ENCODE measurements at regions not wholly inside any gene's neighbourhood (a gene's known extent, or its start where the extent isn't known, plus 50 kb on each side); places are given as distances from the start of the nearest gene placed in this dataset.
"Not testable (repeated sequence)": the region's sequence is repeated elsewhere in the genome, so short reads cannot be mapped to it uniquely, and the experiment has no call there.

DNA sequence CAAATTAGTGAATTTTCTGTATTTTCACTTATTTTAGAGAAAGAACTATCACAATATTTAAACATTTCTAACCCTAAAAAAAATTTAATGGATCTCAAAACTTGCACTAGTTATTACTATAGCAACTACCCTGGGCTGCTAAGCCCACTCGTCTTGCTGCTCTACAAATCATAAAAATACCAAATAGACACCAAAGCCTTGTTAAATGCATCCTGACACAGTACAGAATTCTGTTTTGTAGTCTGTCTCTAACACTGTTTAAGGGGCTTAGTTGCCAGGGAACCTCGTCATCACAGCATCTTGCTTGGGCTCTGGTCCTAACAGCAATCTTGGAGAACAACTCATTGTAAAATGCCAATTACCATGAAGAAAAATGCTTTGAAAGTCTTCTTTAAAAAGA is 56.9 kb upstream of the MBOAT1 start:
- ChIA-PET POLR2A (ENCODE audit: unreplicated experiment) (interaction anchor here (0.6 kb wide), 1 partner anchor 56 kb away, joined by 4 read pairs; no protein-coding TSS in a partner anchor), CTCF (no interaction called here)
- no peaks in the 10 kb centered on the region for H3K9me3 ChIP-seq (ENCODE audit: insufficient read depth, low read depth)
- H3K4me1 ChIP-seq (replicated peaks; ENCODE audit: insufficient read depth), result peaks cover 13% of the 10 kb centered on the region
- H4K20me1 ChIP-seq (ENCODE audit: insufficient read depth), result no peaks in the 10 kb centered on the region
- no peak for TF ChIP-seq EZH2 (IDR thresholded peaks at IDR 0.05; ENCODE audit: low read depth)
- TF ChIP-seq, protein P1, sequence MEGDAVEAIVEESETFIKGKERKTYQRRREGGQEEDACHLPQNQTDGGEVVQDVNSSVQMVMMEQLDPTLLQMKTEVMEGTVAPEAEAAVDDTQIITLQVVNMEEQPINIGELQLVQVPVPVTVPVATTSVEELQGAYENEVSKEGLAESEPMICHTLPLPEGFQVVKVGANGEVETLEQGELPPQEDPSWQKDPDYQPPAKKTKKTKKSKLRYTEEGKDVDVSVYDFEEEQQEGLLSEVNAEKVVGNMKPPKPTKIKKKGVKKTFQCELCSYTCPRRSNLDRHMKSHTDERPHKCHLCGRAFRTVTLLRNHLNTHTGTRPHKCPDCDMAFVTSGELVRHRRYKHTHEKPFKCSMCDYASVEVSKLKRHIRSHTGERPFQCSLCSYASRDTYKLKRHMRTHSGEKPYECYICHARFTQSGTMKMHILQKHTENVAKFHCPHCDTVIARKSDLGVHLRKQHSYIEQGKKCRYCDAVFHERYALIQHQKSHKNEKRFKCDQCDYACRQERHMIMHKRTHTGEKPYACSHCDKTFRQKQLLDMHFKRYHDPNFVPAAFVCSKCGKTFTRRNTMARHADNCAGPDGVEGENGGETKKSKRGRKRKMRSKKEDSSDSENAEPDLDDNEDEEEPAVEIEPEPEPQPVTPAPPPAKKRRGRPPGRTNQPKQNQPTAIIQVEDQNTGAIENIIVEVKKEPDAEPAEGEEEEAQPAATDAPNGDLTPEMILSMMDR (conservative IDR thresholded peaks at IDR 0.05), result no peak
- no peak overlapping the region for H2AFZ ChIP-seq
- H3K9me2 ChIP-seq (ENCODE audit: insufficient read depth), result no peaks in the 10 kb centered on the region; the same call in 1 of the 2 replicates
- DNase-seq, result no peak
- no peaks in the 10 kb centered on the region for H3K27me3 ChIP-seq (ENCODE audit: insufficient read depth, low read depth)
- no TSS peak for BruUV-seq (replicated peaks)
- H3K4me3 ChIP-seq, result no peak overlapping the region
- intact Hi-C loops (cut with micrococcal nuclease; ENCODE audit: unreplicated experiment), result loop anchor here (5.0 kb wide), 1 partner anchor 142 kb away; no protein-coding TSS in a partner anchor
- H3F3A ChIP-seq (ENCODE audit: insufficient read depth, low read depth), result peaks cover 5% of the 10 kb centered on the region; the same call in 1 of the 2 replicates
- no peak overlapping the region for H3K4me2 ChIP-seq
- H3K36me3 ChIP-seq (ENCODE audit: low read depth), result no peaks in the 10 kb centered on the region
- H3K27ac ChIP-seq, result no peak overlapping the region
- H3K79me2 ChIP-seq (ENCODE audit: low read depth), result no peaks in the 10 kb centered on the region

DNA sequence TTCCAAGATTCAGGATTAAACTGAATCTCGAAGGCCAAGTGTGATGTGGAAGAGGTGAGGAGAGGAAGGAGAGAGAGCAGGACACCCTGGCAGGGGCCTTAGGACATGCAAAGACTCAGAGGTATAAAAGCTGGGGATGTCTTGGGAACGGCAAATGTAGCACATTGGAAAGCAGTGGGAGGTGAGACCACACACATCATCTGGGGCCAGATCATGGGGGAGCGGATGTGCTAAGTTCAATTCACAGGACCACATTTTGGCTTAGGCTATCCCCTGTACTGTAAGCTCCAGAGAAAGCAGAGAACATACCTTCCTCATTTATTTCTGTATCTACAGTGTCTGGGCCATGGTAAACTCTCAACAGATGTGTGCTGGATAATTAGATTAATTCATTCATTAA is 59.5 kb upstream of the MBOAT1 start:
- POLR2A ChIA-PET (ENCODE audit: unreplicated experiment), result interaction anchor here (0.7 kb wide), 1 partner anchor 59 kb away, joined by 5 read pairs; no protein-coding TSS in a partner anchor
- intact Hi-C loops (cut with micrococcal nuclease; ENCODE audit: unreplicated experiment), result no loop called here

DNA sequence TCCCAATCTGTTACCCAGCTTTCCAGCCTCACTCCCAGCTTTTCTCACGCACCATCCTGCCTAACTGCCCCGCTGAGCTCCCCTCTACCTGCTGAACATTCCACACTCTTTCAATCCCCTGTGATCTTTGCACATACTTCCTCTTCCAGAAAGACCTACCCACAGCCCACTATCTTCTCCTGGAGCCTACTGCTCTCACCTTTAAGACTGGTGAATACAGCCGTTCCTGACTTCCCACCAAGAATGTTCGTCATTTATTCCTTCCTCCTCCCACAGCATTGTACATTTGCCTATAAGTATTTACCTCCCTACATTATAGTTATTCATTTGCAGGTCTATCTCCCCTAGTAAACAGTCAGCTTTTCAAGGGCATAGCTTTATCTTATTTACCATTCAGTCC is 61.9 kb upstream of the MBOAT1 start:
- H3K9me2 ChIP-seq (ENCODE audit: insufficient read depth), result no peaks in the 10 kb centered on the region; the same call in 1 of the 2 replicates
- no peak overlapping the region for H3K27ac ChIP-seq
- no peaks in the 10 kb centered on the region for H3K4me1 ChIP-seq (replicated peaks; ENCODE audit: insufficient read depth)
- no peaks in the 10 kb centered on the region for H3K9me3 ChIP-seq (ENCODE audit: insufficient read depth, low read depth)
- no peak overlapping the region for H3K4me3 ChIP-seq
- no peak for DNase-seq
- intact Hi-C loops (cut with micrococcal nuclease; ENCODE audit: unreplicated experiment), result no loop called here
- CTCF ChIA-PET, result no interaction called here
- H3K79me2 ChIP-seq (ENCODE audit: low read depth), result no peaks in the 10 kb centered on the region
- no peaks in the 10 kb centered on the region for H3K27me3 ChIP-seq (ENCODE audit: insufficient read depth, low read depth)
- no peak overlapping the region for H3K4me2 ChIP-seq
- POLR2A ChIA-PET (ENCODE audit: unreplicated experiment), result interaction anchor here (0.6 kb wide), 1 partner anchor 1638 kb away, joined by 7 read pairs; no protein-coding TSS in a partner anchor
- H2AFZ ChIP-seq, result no peak overlapping the region
- H4K20me1 ChIP-seq (ENCODE audit: insufficient read depth), result no peaks in the 10 kb centered on the region
- no peaks in the 10 kb centered on the region for H3K36me3 ChIP-seq (ENCODE audit: low read depth)
- no peaks in the 10 kb centered on the region for H3F3A ChIP-seq (ENCODE audit: insufficient read depth, low read depth)
- BruUV-seq (replicated peaks), result no TSS peak
- TF ChIP-seq, protein P1 (conservative IDR thresholded peaks at IDR 0.05), result no peak

More for the DNA sequence above, 59.5 kb upstream of the MBOAT1 start:
- TF ChIP-seq EZH2 (IDR thresholded peaks at IDR 0.05; ENCODE audit: low read depth), result no peak
- TF ChIP-seq, protein P1 (conservative IDR thresholded peaks at IDR 0.05), result no peak
- Histone ChIP-seq H3K4me1 (replicated peaks; ENCODE audit: insufficient read depth) (peaks cover 8% of the 10 kb centered on the region), H3K9me3 (ENCODE audit: insufficient read depth, low read depth) (no peaks in the 10 kb centered on the region), H3K4me3 (no peak overlapping the region), H2AFZ (no peak overlapping the region), H3K4me2 (no peak overlapping the region), H4K20me1 (ENCODE audit: insufficient read depth) (no peaks in the 10 kb centered on the region), H3K27me3 (ENCODE audit: insufficient read depth, low read depth) (no peaks in the 10 kb centered on the region), H3K79me2 (ENCODE audit: low read depth) (no peaks in the 10 kb centered on the region), H3K9me2 (ENCODE audit: insufficient read depth) (no peaks in the 10 kb centered on the region; the same call in 1 of the 2 replicates), H3K27ac (no peak overlapping the region), H3F3A (ENCODE audit: insufficient read depth, low read depth) (peaks cover 5% of the 10 kb centered on the region; the same call in 1 of the 2 replicates), H3K36me3 (ENCODE audit: low read depth) (no peaks in the 10 kb centered on the region)
- DNase-seq, result no peak
- BruUV-seq (replicated peaks), result no TSS peak
- CTCF ChIA-PET, result no interaction called here

DNA sequence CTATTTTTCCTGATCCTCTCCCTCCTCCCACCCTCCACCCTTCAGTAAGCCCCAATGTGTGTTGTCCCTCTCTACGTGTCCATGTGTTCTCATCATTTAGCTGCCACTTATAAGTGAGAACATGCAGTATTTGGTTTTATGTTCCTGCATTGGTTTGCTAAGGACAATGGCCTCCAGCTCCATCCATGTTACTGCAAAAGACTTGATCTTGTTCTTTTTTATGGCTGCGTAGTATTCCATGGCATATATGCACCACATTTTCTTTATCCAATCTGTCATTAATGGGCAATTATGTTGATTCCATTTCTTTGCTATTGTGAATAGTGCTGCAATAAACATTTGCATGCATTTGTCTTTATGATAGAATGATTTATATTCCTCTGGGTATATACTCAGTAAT is 63.6 kb upstream of the MBOAT1 start:
- DNase-seq; H3K4me3 ChIP-seq; H3K27ac ChIP-seq; CTCF ChIA-PET; BruUV-seq (replicated peaks); H3K9me2 ChIP-seq (ENCODE audit: insufficient read depth); H3K4me2 ChIP-seq; H3K9me3 ChIP-seq (ENCODE audit: insufficient read depth, low read depth); H3K36me3 ChIP-seq (ENCODE audit: low read depth); H2AFZ ChIP-seq; H3F3A ChIP-seq (ENCODE audit: insufficient read depth, low read depth); POLR2A ChIA-PET (ENCODE audit: unreplicated experiment); H3K79me2 ChIP-seq (ENCODE audit: low read depth); H4K20me1 ChIP-seq (ENCODE audit: insufficient read depth); H3K4me1 ChIP-seq (replicated peaks; ENCODE audit: insufficient read depth); H3K27me3 ChIP-seq (ENCODE audit: insufficient read depth, low read depth): not testable (repeated sequence)
- intact Hi-C loops (cut with micrococcal nuclease; ENCODE audit: unreplicated experiment), result loop anchor here (5.0 kb wide), 1 partner anchor 184 kb away; no protein-coding TSS in a partner anchor

DNA sequence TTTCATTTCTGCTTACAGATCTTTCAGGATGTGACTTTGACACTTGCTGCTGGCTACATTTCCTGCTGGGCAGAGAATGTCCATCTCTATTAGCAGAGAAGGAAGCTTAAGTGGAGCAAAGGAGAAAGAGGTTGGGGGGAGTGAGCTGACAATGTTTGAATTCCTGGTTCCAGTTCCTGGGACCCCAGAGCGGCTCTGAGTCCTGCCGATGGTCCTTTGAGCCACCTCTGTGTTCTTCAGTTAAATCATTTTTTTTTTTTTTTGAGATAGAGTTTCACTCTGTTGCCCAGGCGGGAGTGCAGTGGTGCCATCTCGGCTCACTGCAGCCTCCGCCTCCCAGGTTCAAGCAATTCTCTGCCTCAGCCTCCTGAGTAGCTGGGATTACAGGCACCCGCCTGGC is 65.5 kb upstream of the MBOAT1 start:
- DNase-seq; H3K4me3 ChIP-seq; H2AFZ ChIP-seq; BruUV-seq (replicated peaks); H3K4me1 ChIP-seq (replicated peaks; ENCODE audit: insufficient read depth); CTCF ChIA-PET; H4K20me1 ChIP-seq (ENCODE audit: insufficient read depth); H3K9me2 ChIP-seq (ENCODE audit: insufficient read depth); H3K36me3 ChIP-seq (ENCODE audit: low read depth); H3F3A ChIP-seq (ENCODE audit: insufficient read depth, low read depth); H3K27me3 ChIP-seq (ENCODE audit: insufficient read depth, low read depth); H3K27ac ChIP-seq; H3K4me2 ChIP-seq; H3K79me2 ChIP-seq (ENCODE audit: low read depth); H3K9me3 ChIP-seq (ENCODE audit: insufficient read depth, low read depth): not testable (repeated sequence)
- intact Hi-C loops (cut with micrococcal nuclease; ENCODE audit: unreplicated experiment), result loop anchor here (5.0 kb wide), 1 partner anchor 185 kb away; no protein-coding TSS in a partner anchor
- POLR2A ChIA-PET (ENCODE audit: unreplicated experiment), result interaction anchor here (0.6 to 0.7 kb wide), 2 partner anchors 101 to 152 kb away, joined by 4 to 5 read pairs; no protein-coding TSS in a partner anchor
